Panc1 (cell line): ENCODE measurements at regions not wholly inside any gene's neighbourhood (a gene's known extent, or its start where the extent isn't known, plus 50 kb on each side); places are given as distances from the start of the nearest gene placed in this dataset.

Experiments used
- ATAC-seq: fragments of 200-7000 bp; cut with Tn5 transposase; 2 replicates; pipeline ENCODE4 v1.9.1; 2020; ENCODE audit warnings: mild to moderate bottlenecking, moderate library complexity
- BruUV-seq: library from RNA; stranded (reverse); fragments of 400-500 nt; replicated peaks from 2 replicates; lab custom pipeline; 2021; lab: Mats Ljungman, UMichigan
- CTCF ChIA-PET: fragments of 300-600 bp; sonication (Branson Sonifier 250); formaldehyde crosslinking; loops from one replicate; lab custom pipeline; 2022; ENCODE audit warnings: antibody characterized with exemption; lab: Charles Lee
- POLR2A ChIA-PET: fragments of 300-600 bp; sonication (Branson Sonifier 250); formaldehyde crosslinking; loops from one replicate; lab custom pipeline; 2022; ENCODE audit warnings: antibody characterized with exemption; lab: Charles Lee
- DNase-seq: peaks from one replicate; pipeline ENCODE4 v3.0.0-alpha.2; 2010; ENCODE audit warnings: low read depth, low spot score
- H3K27ac ChIP-seq: 2 replicates; pipeline ENCODE4 v1.5.1; 2011; ENCODE audit warnings: mild to moderate bottlenecking, low read length, inconsistent platforms
- H3K27me3 ChIP-seq: fragments of 200-500 bp; sonication (Bioruptor generic); 2 replicates; pipeline ENCODE4 v1.6.0; 2014; ENCODE audit warnings: low read length, inconsistent platforms; ENCODE audit not compliant: control insufficient read depth, insufficient read depth
- H3K36me3 ChIP-seq: fragments of 200-500 bp; sonication (Bioruptor generic); 2 replicates; pipeline ENCODE4 v1.5.1; 2014; ENCODE audit warnings: inconsistent platforms, mild to moderate bottlenecking, low read length, moderate library complexity; ENCODE audit not compliant: control insufficient read depth, insufficient read depth
- H3K4me1 ChIP-seq: 2 replicates; pipeline ENCODE4 v1.5.1; 2011; ENCODE audit warnings: inconsistent platforms, mild to moderate bottlenecking, low read length, moderate library complexity; ENCODE audit not compliant: control insufficient read depth, insufficient read depth
- H3K4me3 ChIP-seq, 2 experiments: 2 replicates each; pipeline ENCODE4 v1.5.1; 2011 to 2012; ENCODE audit warnings: low read depth in 2 of 2, low read length in 2 of 2, mild to moderate bottlenecking in 2 of 2, inconsistent platforms in 1 of 2, moderate library complexity in 1 of 2
- H3K9me3 ChIP-seq: fragments of 200-500 bp; sonication (Bioruptor generic); 2 replicates; pipeline ENCODE4 v1.5.1; 2014; ENCODE audit warnings: low read depth, mild to moderate bottlenecking, inconsistent platforms, low read length, moderate library complexity; ENCODE audit not compliant: control insufficient read depth, insufficient read depth
- POLR2AphosphoS5 ChIP-seq: IDR thresholded peaks from 2 replicates; pipeline ENCODE4 v1.6.1; 2012; ENCODE audit warnings: mild to moderate bottlenecking, low read depth, low read length, moderate library complexity
- REST ChIP-seq, 2 experiments: IDR thresholded peaks; 2 replicates each; pipeline ENCODE4 v1.6.1; 2011 to 2012; ENCODE audit warnings: low read depth in 2 of 2, control low read depth in 1 of 2, low read length in 1 of 2, mild to moderate bottlenecking in 1 of 2, moderate library complexity in 1 of 2; ENCODE audit not compliant: insufficient read depth in 1 of 2
- SIN3A ChIP-seq: IDR thresholded peaks from 2 replicates; pipeline ENCODE4 v1.6.1; 2012; ENCODE audit warnings: low read depth, mild to moderate bottlenecking, low read length, moderate library complexity, borderline replicate concordance; ENCODE audit not compliant: insufficient read depth
- TCF7L2 ChIP-seq: IDR thresholded peaks from 2 replicates; pipeline ENCODE4 v1.6.1; 2011; ENCODE audit warnings: mild to moderate bottlenecking, low read depth, low read length, inconsistent platforms
- in situ Hi-C: cut with HindIII; loops from 2 replicates; pipeline ENCODE4 v1.10.0; 2016; ENCODE audit warnings: low sequenced_read_pairs, low pct_unique_long_range_greater_than_20kb
- intact Hi-C: fragments of 100-400 bp; cut with micrococcal nuclease; formaldehyde crosslinking; loops from one replicate; pipeline ENCODE4 v1.10.0; 2022; ENCODE audit not compliant: unreplicated experiment
- TF ChIP-seq, protein P1 (sequence below): fragments of 450-650 bp; IDR thresholded peaks from 2 replicates; pipeline ENCODE4 v1.5.1; 2017; ENCODE audit warnings: mild to moderate bottlenecking

GRCh38 chr14:51422704-51423103 is 182.7 kb downstream of the TMX1 start:
- DNase-seq (no peak), ATAC-seq (no peak)
- Histone ChIP-seq H3K27ac (no peak overlapping the region), H3K4me3 (no peak overlapping the region), H3K4me1 (no peaks in the 10 kb centered on the region), H3K36me3 (no peaks in the 10 kb centered on the region), H3K9me3 (no peaks in the 10 kb centered on the region), H3K27me3 (no peaks in the 10 kb centered on the region)
- TF ChIP-seq SIN3A, result no peak
- TF ChIP-seq TCF7L2, result no peak
- no peak for TF ChIP-seq POLR2AphosphoS5
- TF ChIP-seq REST (IDR thresholded peaks at IDR 0.05; ENCODE audit: insufficient read depth in 1 of 2, low read depth in 2 of 2, low read length in 1 of 2), result no peak
- TF ChIP-seq, protein P1, sequence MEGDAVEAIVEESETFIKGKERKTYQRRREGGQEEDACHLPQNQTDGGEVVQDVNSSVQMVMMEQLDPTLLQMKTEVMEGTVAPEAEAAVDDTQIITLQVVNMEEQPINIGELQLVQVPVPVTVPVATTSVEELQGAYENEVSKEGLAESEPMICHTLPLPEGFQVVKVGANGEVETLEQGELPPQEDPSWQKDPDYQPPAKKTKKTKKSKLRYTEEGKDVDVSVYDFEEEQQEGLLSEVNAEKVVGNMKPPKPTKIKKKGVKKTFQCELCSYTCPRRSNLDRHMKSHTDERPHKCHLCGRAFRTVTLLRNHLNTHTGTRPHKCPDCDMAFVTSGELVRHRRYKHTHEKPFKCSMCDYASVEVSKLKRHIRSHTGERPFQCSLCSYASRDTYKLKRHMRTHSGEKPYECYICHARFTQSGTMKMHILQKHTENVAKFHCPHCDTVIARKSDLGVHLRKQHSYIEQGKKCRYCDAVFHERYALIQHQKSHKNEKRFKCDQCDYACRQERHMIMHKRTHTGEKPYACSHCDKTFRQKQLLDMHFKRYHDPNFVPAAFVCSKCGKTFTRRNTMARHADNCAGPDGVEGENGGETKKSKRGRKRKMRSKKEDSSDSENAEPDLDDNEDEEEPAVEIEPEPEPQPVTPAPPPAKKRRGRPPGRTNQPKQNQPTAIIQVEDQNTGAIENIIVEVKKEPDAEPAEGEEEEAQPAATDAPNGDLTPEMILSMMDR, result no peak
- intact Hi-C loops (no loop called here), in situ Hi-C loops (no loop called here)
- BruUV-seq, result no TSS peak
- ChIA-PET POLR2A (no interaction called here), CTCF (no interaction called here)

DNA sequence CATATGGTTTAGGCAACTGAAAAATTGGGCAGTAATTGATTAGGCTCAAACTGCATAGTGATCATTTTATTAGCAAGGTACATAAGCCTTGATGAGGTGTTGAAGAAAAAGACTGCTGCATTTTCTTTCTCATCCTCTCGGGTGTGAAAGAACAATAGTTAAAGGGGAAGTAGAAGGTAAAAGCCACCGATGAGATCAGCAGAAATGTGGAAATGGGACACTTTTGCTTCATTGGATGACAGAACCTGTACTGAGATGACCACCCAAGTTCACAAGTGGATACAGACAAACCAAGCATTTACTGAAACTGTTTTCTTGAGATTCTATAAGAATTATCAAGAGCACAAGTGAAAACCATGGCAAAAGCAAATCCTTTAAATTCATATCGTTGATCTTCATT is 184.0 kb downstream of the TMX1 start:
- DNase-seq (no peak), ATAC-seq (no peak)
- Histone ChIP-seq H3K36me3 (no peaks in the 10 kb centered on the region), H3K4me3 (no peak overlapping the region), H3K4me1 (no peaks in the 10 kb centered on the region), H3K27ac (no peak overlapping the region), H3K9me3 (no peaks in the 10 kb centered on the region), H3K27me3 (no peaks in the 10 kb centered on the region)
- no TSS peak for BruUV-seq
- ChIA-PET CTCF (no interaction called here), POLR2A (no interaction called here)
- TF ChIP-seq TCF7L2, result no peak
- no peak for TF ChIP-seq POLR2AphosphoS5
- TF ChIP-seq SIN3A, result no peak
- TF ChIP-seq, protein P1, result no peak
- TF ChIP-seq REST (IDR thresholded peaks at IDR 0.05; ENCODE audit: insufficient read depth in 1 of 2, low read depth in 2 of 2, low read length in 1 of 2), result no peak
- in situ Hi-C loops, result no loop called here
- intact Hi-C loops, result no loop called here
